GM12865 (cell line): ENCODE measurements at regions not wholly inside any gene's neighbourhood (a gene's known extent, or its start where the extent isn't known, plus 50 kb on each side); places are given as distances from the start of the nearest gene placed in this dataset.

ENCODE experiments used
- DNase-seq: peaks from one replicate; pipeline ENCODE4 v3.0.0; 2010; ENCODE audit warnings: low read depth
- H3K4me3 ChIP-seq: 2 replicates; pipeline ENCODE4 v1.5.1; 2011; ENCODE audit warnings: mild to moderate bottlenecking, low read depth, low read length, control low read depth
- TF ChIP-seq, protein P1 (sequence below): IDR thresholded peaks from 2 replicates; pipeline ENCODE4 v1.5.1; 2011; ENCODE audit warnings: low read length, control low read depth, low read depth, inconsistent platforms; ENCODE audit not compliant: insufficient read depth; ENCODE audit errors: missing control alignments

DNA sequence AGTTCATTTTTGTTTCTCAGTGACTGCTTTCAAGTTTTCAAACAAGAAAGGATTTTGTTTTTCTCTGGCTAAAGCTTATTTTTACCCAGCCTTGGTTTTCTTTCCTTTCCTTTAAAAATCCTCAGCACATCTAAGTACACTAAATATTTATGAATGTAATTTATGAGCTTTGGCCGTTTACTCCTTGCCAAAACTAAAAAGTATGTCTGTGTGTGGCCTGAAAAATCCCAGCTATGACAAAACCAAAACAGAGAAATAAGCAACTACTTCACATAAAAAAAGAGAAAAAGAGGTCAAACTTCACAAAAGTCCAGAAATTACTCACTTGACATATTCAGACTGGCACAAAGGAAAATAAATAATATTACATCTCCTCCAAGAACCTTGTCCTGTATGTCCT lies 365.1 kb upstream of the NFE2L3 start:
- TF ChIP-seq, protein P1, sequence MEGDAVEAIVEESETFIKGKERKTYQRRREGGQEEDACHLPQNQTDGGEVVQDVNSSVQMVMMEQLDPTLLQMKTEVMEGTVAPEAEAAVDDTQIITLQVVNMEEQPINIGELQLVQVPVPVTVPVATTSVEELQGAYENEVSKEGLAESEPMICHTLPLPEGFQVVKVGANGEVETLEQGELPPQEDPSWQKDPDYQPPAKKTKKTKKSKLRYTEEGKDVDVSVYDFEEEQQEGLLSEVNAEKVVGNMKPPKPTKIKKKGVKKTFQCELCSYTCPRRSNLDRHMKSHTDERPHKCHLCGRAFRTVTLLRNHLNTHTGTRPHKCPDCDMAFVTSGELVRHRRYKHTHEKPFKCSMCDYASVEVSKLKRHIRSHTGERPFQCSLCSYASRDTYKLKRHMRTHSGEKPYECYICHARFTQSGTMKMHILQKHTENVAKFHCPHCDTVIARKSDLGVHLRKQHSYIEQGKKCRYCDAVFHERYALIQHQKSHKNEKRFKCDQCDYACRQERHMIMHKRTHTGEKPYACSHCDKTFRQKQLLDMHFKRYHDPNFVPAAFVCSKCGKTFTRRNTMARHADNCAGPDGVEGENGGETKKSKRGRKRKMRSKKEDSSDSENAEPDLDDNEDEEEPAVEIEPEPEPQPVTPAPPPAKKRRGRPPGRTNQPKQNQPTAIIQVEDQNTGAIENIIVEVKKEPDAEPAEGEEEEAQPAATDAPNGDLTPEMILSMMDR = no peak
- DNase-seq = no peak
- H3K4me3 ChIP-seq = no peak overlapping the region

DNA sequence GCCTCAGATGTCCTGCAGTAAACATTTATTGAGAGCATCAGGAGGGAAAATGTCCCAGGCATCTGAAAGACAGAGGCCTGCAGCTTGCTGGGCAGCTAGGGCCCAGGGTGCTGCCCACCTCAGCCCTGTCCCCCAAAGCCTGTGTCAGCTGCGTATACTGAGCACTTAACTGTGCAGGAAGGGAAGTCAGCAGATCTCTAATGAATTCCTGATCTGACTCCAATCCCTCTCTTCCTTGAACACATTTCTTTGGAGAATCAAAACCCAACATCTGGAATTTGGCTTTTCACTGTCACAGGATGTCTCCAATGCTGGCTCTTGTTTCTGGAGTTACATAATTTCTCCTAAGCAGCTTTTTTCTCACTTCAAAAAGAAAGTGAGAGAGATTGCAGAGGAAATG lies 364.7 kb upstream of the NFE2L3 start:
- TF ChIP-seq, protein P1 = no peak
- DNase-seq = no peak
- H3K4me3 ChIP-seq = no peak overlapping the region

DNA sequence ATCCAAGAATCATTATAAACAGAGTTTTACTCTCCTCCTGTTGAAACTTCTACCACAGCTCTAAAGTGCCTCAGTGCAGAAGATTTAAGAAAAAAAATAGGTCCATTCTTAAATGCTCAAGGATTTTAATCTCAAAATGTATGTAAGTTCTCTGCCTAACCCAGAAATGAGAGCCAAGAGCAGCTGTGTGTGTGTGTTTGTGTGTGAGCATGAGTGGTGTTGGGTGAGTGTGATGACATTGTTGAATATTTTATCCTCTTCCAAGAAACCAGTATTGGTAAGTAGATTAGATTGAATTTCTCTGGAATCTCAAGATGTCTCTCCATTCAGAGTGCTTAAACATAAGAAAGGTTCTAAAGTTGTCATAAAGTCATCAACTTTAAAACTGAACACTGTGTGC lies 363.6 kb upstream of the NFE2L3 start:
- no peak overlapping the region for H3K4me3 ChIP-seq
- DNase-seq = no peak
- TF ChIP-seq, protein P1 = no peak

DNA sequence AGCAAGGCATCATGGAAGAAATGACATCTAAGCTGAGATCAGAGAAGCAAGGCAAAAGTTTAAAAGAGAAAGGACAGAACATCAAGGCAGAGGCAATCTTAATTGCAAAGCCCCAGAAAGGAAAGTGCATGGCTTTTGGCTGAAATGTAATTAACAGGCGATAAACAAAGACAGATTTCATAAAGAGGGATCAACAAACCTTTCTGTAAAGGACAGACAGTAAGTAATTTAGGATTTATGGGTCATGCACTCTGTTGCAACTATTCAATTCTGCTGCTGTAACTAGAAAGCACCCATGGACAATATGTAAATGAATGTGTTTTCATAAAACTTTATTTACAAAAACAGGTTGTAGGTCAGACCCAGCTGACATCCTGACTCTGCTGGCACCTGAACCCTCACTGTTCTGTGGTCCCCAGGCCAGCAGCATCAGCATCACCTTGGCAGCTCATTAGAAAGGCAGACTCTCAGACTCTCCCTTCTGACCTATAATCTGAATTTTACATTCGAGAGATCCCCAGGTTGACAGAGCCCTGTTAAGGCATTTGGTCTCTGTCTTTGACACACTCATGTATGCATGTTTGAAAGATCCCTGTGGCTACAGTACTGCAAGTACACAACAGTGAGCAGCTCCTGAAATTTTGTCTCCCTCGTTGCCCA lies 362.9 kb upstream of the NFE2L3 start:
- DNase-seq = no peak
- TF ChIP-seq, protein P1 = no peak

DNA sequence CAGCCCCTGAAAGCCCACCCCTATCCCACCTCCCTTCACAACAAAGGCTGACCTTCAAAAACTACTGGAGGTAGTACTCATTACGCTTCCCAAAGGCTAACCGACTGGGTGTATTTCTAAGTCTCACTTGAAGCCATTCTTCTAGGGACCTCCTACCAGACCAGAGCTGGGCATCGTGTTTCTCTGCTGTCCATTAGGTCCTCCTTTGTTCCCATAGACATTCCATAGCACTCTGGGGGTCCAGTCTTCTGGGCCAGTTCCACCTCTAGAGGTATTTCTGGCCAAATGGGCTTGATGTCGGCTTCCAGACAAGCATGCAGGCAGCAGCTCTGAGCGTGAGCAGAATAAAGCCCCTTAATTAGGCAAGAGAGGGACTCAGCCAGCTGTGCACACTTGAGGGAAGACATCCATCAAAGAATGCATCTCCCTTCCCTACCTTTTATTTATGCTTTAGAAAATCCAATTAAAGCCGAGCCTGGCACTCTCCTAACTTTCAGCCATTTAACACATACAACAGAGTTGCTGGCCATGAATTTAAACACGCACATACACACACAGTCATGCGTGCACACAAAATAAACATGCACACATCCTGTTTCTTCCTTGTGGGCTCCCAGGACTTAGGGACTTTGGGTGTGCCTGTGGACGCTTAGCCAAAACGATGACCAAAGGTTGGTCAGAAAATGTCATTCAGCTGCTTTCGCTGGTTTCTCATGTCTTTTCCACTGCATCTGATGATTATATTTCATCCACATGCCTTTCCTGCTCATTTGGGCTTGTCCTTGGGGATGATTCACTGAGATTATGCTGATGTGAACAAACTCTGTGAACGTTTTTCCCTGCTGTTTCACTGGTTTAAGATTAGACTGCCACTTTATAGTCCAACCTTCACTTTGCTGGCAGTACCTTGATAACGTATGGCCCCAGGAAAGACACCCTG lies 362.0 kb upstream of the NFE2L3 start:
- no peak for DNase-seq
- no peak overlapping the region for H3K4me3 ChIP-seq
- TF ChIP-seq, protein P1 = no peak

More for the DNA sequence above, 362.9 kb upstream of the NFE2L3 start:
- no peak overlapping the region for H3K4me3 ChIP-seq

DNA sequence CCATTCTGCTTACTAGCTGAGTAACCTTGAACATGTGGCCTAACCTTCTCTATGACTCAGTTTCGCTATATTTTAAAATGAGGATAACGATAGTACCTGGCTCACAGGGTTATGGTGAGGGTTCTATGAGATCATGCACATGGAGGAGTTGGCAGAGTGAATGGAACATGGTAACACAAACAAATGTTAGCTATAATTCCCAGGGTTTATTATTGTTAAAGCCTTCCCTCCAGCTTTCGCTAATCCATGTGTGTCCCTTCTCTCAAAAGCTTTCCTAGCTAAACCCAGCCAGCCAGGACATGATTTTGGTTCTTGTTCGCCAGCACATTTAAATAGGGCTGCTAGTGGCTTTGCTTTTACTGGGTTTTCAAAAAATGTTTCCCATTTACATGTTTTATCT lies 361.0 kb upstream of the NFE2L3 start:
- TF ChIP-seq, protein P1 = no peak
- H3K4me3 ChIP-seq = no peak overlapping the region
- DNase-seq = no peak
